HEK293 (cell line): ENCODE measurements at regions not wholly inside any gene's neighbourhood (a gene's known extent, or its start where the extent isn't known, plus 50 kb on each side); places are given as distances from the start of the nearest gene placed in this dataset.

Experiments used
- ZNF19 ChIP-seq: fragments of 450-650 bp; formaldehyde crosslinking; IDR thresholded peaks from 2 replicates; pipeline ENCODE4; 2016; ENCODE audit warnings: missing biosample characterization, missing genetic modification characterization, low read depth
- ZNF274 ChIP-seq, 2 experiments: fragments of 200-500 bp in 1 of 2; fragments of 450-650 bp in 1 of 2; sonication (Bioruptor generic) in 1 of 2; formaldehyde crosslinking in 1 of 2; IDR thresholded peaks; 2 replicates each; pipeline versions ENCODE4 v1.5.1 to v1.6.1; 2014 to 2016; ENCODE audit warnings: borderline replicate concordance in 1 of 2, inconsistent platforms in 1 of 2, low read length in 1 of 2, missing biosample characterization in 1 of 2, missing genetic modification characterization in 1 of 2

DNA sequence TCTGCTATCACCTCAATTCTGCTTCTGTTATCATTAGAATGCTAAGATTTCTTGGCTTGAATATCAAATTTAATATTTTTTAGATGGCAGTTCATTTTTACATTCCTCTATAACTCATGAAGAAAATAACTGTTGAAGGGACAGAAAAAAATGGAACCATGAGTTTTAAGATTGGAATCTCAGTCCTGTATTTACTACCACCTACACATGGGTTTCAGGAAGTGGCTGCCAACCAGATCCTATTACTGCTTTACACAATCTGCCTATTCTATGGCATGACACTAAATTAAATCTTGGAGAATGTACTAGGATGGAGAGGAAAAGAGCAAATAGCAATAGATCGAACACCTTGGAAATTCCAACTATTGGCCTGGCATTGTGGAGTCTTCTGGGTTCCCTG, 140.8 kb downstream of the DUSP6 start:
- TF ChIP-seq ZNF274 (IDR thresholded peaks at IDR 0.05; ENCODE audit: low read length) = no peak
- TF ChIP-seq ZNF274 (tag by site-specific recombination; IDR thresholded peaks at IDR 0.05; ENCODE audit: borderline replicate concordance) = no peak
- TF ChIP-seq ZNF19 (tag by site-specific recombination) = no peak
